HuH-7.5 (cell line): ENCODE measurements at regions not wholly inside any gene's neighbourhood (a gene's known extent, or its start where the extent isn't known, plus 50 kb on each side); places are given as distances from the start of the nearest gene placed in this dataset.
A peak's percentile ranks its signal among the peaks of the same experiment; 100 is the strongest.
"Not testable (repeated sequence)": the region's sequence is repeated elsewhere in the genome, so short reads cannot be mapped to it uniquely, and the experiment has no call there.

Experiments used
- DNase-seq: peaks from one replicate; pipeline ENCODE4 v3.0.0; 2011; ENCODE audit warnings: low spot score

GRCh38 chr13:74246487-74246886, 112.3 kb upstream of the KLF12 start:
- no peak for DNase-seq

DNA sequence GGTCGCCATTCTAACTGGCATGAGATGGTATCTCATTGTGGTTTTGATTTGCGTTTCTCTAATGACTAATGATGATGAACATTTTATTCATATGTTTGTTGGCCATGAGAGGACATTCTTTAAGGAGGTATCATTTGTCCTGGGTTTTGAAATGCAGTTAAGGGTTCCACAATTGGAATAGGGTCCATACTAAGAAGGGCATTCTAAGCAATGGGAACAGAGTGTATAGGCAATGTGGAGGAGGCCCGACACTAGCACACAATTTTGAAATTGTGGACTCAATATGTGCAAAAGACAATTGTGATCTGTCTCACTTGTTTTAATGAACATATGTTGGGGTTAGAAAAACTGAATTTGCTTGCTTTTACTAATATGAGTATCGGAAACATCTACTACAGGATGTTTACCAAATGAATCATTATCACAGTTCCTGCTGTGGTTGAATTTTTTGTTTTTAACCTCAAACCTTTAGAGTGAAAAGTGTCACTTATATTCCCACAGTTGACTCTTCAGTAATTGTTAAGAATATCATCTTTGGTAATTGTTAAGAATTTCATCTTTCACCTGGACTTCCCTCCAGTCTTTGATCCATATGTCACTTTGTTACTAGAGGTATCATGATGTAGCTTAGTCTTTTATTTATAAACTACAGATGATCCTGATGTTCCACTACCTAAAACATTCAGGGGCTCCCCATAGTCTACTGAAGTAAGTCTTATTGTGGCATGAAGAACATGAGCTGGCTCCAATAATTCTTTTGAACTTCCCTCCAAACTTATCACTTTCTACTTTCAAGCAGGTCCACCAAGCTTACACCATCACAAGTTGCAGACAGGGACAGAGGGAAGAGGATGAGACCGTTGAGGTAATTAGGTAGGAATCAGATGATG, 109.7 kb upstream of the KLF12 start:
- DNase-seq, result no peak

GRCh38 chr13:74241343-74241742, 107.1 kb upstream of the KLF12 start:
- DNase-seq, result not testable (repeated sequence)

GRCh38 chr13:74230984-74231501, 96.8 kb upstream of the KLF12 start:
- DNase-seq, result no peak

DNA sequence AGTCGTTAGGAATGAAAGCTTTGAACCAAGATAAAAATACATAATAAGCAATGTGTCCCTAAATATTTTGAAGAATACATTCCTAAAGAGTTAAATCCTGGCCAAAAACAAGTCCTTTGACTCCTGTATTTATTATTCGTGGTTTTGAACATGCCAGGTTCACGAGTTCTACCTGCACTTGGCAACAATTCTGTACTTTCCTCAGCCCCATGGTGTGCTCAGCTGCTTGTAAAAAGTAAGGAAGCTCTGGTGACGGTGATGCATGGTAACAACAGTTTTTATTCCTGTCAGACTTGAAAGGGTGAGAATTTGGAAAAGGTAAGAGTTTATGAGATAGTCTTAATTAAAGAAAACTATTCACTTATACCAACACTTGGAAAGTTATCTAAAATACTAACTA, 95.0 kb upstream of the KLF12 start:
- DNase-seq, result no peak

- peak; percentile 22 for DNase-seq
Observed at GRCh38 chr13:74227476-74228158, 93.4 kb upstream of the KLF12 start.

DNA sequence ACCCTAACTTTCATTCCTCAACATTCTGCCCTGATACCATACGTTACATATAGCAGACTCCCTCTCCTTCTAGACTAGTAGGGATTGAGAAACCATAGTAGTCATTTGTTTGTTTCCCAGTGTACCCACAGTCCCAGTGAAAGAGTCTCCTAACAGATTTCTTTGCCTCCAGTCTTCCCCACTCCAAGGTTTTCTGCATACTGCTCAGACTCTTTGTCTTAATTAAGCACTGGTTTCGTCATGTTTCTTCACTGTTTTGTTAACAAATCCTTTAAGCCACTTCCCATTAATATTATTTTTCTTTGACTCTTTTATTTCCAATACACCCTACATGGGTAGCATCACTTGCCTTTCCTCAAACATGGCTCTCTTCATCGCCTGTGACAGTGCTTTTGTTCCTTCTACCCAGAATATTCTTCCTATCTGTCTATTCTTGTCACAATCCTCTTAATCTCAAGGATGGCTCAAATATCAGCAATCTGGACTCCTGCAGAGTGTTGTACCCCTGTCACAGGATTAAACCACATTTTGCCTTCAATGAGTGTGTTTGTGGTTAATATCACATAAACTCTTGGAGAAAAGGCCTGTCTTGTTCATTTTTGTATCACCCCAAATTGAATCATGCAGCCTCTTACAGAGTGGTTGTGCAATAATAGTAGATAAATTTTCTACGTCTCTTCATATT, 92.7 kb upstream of the KLF12 start:
- DNase-seq, result no peak

DNA sequence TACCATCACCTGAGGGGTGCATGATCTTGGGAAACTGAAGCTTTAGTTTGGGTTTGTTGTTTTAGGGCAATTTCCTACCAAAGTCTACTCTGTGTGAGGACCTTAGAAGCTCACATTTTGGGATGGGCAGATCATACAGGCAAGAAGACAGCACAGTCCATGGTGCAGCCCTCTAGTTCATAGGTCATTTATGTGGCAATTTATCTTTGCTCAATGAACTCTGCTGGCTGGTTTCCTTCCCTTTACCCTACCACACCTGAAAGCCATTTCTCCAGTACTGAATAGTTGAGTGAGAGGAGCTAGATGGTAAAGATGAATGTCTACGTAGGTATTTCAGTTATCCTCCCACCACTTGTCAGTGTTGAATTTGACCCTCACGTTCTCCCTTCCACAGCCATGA, 87.5 kb upstream of the KLF12 start:
- no peak for DNase-seq

- DNase-seq, result no peak
Observed at GRCh38 chr13:74219566-74219965, 85.4 kb upstream of the KLF12 start.

DNA sequence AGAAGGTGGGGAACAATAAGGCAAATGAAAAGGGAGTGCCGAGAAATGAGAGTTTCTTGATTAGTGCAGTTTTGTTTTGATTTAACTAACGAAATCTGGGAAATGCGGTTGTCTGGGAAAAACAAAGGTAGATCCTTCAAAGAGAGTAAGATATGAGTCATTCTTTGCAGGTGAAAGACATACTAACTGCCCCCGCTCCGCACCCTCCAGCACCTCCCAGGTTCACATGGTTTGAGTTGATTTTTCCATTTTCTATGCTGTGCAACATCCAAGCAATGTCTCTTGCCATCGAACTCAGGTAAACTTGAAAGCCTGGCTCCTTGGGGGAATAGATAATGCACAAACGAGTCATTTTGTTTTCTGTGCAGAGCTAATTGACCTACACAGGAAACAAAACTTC, 84.1 kb upstream of the KLF12 start:
- no peak for DNase-seq

DNA sequence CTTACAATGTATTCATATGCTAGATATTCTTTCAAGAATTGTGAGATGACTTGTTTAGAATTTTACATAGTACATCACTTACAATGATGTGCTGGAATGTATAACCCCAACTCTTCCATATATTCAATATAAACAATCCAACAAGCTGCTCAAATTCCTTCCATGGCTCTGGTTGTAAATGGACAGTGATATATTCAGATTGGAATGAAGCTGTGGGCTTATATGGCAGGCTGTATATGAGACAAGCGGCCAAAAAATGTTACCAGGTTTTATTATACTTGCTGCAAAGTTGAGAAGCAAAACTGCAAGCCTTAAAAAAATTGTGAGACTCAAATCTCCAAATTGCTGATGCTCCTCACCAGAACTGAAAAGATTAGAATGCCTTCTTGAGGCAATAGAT, 83.6 kb upstream of the KLF12 start:
- no peak for DNase-seq

DNA sequence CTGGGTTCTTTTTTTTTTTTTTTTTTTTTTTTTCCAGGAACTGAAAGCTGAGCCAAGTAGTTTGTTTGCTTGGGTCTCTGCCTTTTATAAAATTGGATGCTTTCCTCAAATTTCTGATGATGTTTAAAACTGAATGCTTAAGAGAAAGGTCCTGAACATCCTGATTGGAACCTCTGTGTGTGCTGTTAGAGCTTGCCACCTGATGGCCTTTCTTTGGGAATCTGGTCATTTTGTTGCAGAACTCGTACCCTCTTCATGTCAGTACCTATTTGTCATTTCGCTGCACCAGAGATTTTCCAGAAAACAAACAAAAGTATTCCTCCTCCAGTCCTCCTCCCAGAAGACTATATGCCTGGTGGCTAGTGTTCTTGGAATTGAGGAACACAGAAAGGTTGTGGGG, 81.2 kb upstream of the KLF12 start:
- DNase-seq, result no peak

DNA sequence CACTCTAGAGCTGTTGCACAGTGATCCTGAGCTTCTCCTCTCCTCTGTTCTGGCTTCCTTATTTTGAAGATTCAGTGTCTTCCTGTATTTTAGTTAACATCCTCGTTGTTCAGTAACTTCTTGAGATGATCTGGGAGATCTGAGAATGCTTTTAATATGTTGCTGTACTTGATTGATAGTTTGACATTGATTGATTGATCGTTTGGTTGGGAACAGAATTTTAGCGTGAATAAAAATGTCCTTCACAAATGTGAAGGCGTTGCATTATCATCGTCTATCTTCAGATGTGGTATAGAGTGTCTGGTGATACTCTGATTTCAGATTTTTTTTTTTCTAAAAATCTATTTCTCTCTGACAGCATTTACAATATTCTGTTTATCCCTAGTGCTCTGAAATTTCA, 80.1 kb upstream of the KLF12 start:
- DNase-seq, result no peak

DNA sequence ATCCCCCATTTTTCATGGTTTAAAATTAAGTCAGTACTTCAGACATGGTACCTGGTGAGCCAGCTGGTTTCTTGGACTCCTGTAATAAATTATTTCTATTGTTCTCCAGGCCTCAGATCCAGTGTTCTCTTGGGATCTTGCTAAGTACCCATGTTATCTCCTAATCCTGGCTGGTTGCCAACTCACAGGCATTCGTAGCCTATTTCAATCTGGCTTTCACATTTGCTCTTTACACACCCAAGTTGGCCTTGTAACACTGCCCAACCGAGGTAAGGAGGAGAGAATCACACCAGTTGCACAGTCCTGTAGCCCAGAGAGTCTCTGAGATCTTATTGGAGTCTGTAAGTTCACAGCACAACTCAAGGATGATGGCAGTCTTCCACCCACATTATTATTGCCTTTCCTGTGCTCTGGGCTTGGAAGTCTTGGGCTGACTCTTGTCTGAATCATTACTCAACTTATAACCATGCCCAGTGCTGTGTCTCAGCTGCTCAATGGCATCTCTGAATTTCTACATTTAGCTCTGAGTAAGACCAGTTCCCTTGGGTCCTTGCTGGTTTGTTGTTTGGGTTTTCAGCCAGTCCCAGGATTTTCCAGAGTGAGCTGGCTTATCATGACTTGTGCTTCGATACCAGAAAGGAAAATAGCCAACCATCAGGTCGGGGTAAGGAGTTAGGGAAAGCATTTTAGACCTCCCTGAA, 76.6 kb upstream of the KLF12 start:
- no peak for DNase-seq

GRCh38 chr13:74206855-74207254, 72.7 kb upstream of the KLF12 start:
- DNase-seq, result no peak

DNA sequence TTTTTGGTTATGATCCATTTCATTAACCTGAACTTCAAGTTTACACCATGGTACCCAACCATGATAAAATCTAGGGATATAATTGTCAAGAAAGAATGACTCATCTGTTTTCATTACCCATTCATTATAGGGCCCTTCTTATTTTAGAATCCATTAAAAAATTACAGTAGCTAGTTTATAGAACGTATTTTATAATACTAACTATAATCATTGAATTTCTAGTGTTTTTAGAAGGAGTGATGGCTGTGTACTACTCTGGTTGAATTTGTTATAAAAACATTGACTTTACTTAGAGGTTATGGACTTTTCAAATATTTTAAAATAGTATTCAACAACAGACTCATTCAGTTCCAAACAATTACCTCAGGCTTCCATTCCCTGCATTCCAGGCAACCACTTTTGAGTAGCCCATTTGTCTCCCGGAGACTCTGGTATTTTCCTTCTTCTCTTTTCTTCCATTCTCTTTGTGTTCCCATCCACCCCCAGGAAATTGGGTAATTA, 71.9 kb upstream of the KLF12 start:
- no peak for DNase-seq

DNA sequence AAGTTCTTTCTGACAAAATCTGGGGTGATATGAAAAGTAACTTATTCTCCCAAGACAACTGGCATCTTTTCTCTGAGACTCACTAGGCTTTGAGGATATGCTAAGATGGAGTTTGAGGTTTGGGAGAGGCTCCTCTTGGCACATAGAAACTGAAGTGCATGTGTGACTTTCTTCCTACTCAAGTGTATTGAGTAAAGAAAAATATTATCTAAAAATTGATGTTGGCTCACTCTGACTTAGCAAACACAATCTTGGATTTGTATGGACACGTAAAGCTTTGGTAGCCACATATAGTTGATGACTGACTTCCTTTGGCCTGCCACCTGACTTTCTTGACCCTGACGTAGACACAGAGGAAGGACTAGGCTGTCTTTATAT, 71.1 kb upstream of the KLF12 start:
- no peak for DNase-seq

- no peak for DNase-seq
Observed at GRCh38 chr13:74204602-74205312, 70.6 kb upstream of the KLF12 start.

- no peak for DNase-seq
Observed at GRCh38 chr13:74203576-74203975, 69.4 kb upstream of the KLF12 start.

DNA sequence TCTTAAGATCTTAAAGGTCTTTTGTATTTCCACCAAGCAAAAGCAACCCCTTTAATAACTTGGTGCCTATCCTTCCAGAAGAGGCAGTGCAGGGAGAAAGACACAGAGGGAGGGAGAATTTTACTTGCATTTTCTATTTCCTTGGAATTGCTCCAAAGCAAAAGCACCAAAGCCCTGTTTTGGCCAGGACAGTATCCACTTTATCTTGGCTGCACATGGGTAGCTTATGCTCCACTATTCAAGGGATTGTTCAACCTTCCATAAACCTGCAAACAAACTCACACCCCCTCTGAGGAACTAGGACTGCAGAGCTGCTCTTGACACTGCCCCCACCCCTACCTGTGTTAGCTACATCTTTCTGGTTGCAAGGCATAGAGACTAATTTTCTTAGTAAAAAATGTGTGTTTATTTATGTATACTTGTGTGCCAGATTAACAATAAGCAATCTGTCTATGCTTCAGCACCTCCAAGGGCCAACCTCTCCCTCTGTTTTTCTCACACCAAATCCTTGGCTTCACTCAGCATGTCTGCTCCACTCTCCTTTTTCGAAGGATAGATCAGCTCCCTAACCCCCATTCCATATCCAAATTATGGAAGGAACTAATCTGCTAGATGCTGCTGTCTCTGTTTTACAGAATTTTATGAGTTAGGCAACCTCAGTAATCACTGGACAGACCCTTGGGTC, 68.1 kb upstream of the KLF12 start:
- no peak for DNase-seq

DNA sequence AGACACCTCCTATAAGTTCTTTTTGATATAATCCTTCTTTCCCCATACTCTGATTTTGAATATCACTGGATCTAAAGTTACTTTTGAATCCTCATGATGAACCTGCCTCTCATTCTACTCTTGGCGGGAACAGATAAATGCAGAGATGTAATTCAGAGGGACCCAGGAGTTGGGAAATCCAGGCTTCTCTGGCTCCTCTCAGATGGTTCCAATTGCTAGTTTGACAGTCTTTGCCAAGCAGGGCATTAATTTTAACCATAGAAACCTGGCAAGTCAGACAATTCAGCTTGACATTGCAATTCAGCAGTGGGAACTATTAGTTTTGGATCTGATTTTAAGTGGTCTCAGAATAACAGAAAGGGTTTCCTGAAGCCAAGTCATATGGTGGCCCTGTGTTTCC, 67.3 kb upstream of the KLF12 start:
- no peak for DNase-seq
